ENCODE measurements at regions not wholly inside any gene's neighbourhood (a gene's known extent, or its start where the extent isn't known, plus 50 kb on each side); places are given as distances from the start of the nearest gene placed in this dataset.
"Not testable (repeated sequence)": the region's sequence is repeated elsewhere in the genome, so short reads cannot be mapped to it uniquely, and the experiment has no call there.

GRCh38 chr16:62794724-62795123 is 758.5 kb upstream of the CDH8 start:
- H2AFZ ChIP-seq (ENCODE audit: low read length, unreplicated experiment): no peak overlapping the region
- H3K27ac ChIP-seq (ENCODE audit: low read depth, low read length): no peak overlapping the region
- H3K4me3 ChIP-seq (ENCODE audit: low read depth, low read length): no peak overlapping the region
- no peaks in the 10 kb centered on the region for H3K4me1 ChIP-seq (ENCODE audit: control insufficient read depth, insufficient read depth, low read length, unreplicated experiment)
- no peaks in the 10 kb centered on the region for H3K36me3 ChIP-seq (ENCODE audit: insufficient read depth, low read length)
- H3K79me2 ChIP-seq (ENCODE audit: control insufficient read depth, insufficient read depth, low read length, unreplicated experiment): no peaks in the 10 kb centered on the region
- H3K27me3 ChIP-seq (ENCODE audit: insufficient read depth, low read length): no peaks in the 10 kb centered on the region

- H2AFZ ChIP-seq (ENCODE audit: low read length, unreplicated experiment); H3K4me3 ChIP-seq (ENCODE audit: low read depth, low read length); H3K79me2 ChIP-seq (ENCODE audit: control insufficient read depth, insufficient read depth, low read length, unreplicated experiment); H3K27me3 ChIP-seq (ENCODE audit: insufficient read depth, low read length); H3K4me1 ChIP-seq (ENCODE audit: control insufficient read depth, insufficient read depth, low read length, unreplicated experiment); H3K27ac ChIP-seq (ENCODE audit: low read depth, low read length); H3K36me3 ChIP-seq (ENCODE audit: insufficient read depth, low read length): not testable (repeated sequence)
Measured at GRCh38 chr16:62780081-62780480, 743.8 kb upstream of the CDH8 start.

GRCh38 chr16:62764572-62764971 is 728.3 kb upstream of the CDH8 start:
- H3K4me1 ChIP-seq (ENCODE audit: control insufficient read depth, insufficient read depth, low read length, unreplicated experiment): no peaks in the 10 kb centered on the region
- H3K79me2 ChIP-seq (ENCODE audit: control insufficient read depth, insufficient read depth, low read length, unreplicated experiment): no peaks in the 10 kb centered on the region
- no peak overlapping the region for H3K27ac ChIP-seq (ENCODE audit: low read depth, low read length)
- H2AFZ ChIP-seq (ENCODE audit: low read length, unreplicated experiment): no peak overlapping the region
- H3K36me3 ChIP-seq (ENCODE audit: insufficient read depth, low read length): no peaks in the 10 kb centered on the region
- no peak overlapping the region for H3K4me3 ChIP-seq (ENCODE audit: low read depth, low read length)
- no peaks in the 10 kb centered on the region for H3K27me3 ChIP-seq (ENCODE audit: insufficient read depth, low read length)

- Histone ChIP-seq H2AFZ (ENCODE audit: low read length, unreplicated experiment) (no peak overlapping the region), H3K4me3 (ENCODE audit: low read depth, low read length) (no peak overlapping the region), H3K27me3 (ENCODE audit: insufficient read depth, low read length) (no peaks in the 10 kb centered on the region), H3K36me3 (ENCODE audit: insufficient read depth, low read length) (no peaks in the 10 kb centered on the region), H3K27ac (ENCODE audit: low read depth, low read length) (no peak overlapping the region), H3K4me1 (ENCODE audit: control insufficient read depth, insufficient read depth, low read length, unreplicated experiment) (no peaks in the 10 kb centered on the region), H3K79me2 (ENCODE audit: control insufficient read depth, insufficient read depth, low read length, unreplicated experiment) (no peaks in the 10 kb centered on the region)
Measured at GRCh38 chr16:62760398-62760797, 724.2 kb upstream of the CDH8 start.

- Histone ChIP-seq H3K4me3 (ENCODE audit: low read depth, low read length) (no peak overlapping the region), H3K27me3 (ENCODE audit: insufficient read depth, low read length) (no peaks in the 10 kb centered on the region), H3K36me3 (ENCODE audit: insufficient read depth, low read length) (no peaks in the 10 kb centered on the region), H3K79me2 (ENCODE audit: control insufficient read depth, insufficient read depth, low read length, unreplicated experiment) (no peaks in the 10 kb centered on the region), H3K27ac (ENCODE audit: low read depth, low read length) (no peak overlapping the region), H3K4me1 (ENCODE audit: control insufficient read depth, insufficient read depth, low read length, unreplicated experiment) (no peaks in the 10 kb centered on the region), H2AFZ (ENCODE audit: low read length, unreplicated experiment) (no peak overlapping the region)
Measured at GRCh38 chr16:62755938-62756337, 719.7 kb upstream of the CDH8 start.

GRCh38 chr16:62752854-62753253 is 716.6 kb upstream of the CDH8 start:
- Histone ChIP-seq H3K36me3 (ENCODE audit: insufficient read depth, low read length) (no peaks in the 10 kb centered on the region), H3K4me1 (ENCODE audit: control insufficient read depth, insufficient read depth, low read length, unreplicated experiment) (no peaks in the 10 kb centered on the region), H3K27me3 (ENCODE audit: insufficient read depth, low read length) (no peaks in the 10 kb centered on the region), H3K4me3 (ENCODE audit: low read depth, low read length) (no peak overlapping the region), H2AFZ (ENCODE audit: low read length, unreplicated experiment) (no peak overlapping the region), H3K79me2 (ENCODE audit: control insufficient read depth, insufficient read depth, low read length, unreplicated experiment) (no peaks in the 10 kb centered on the region), H3K27ac (ENCODE audit: low read depth, low read length) (no peak overlapping the region)

GRCh38 chr16:62751218-62751617 is 715.0 kb upstream of the CDH8 start:
- Histone ChIP-seq H3K4me1 (ENCODE audit: control insufficient read depth, insufficient read depth, low read length, unreplicated experiment) (no peaks in the 10 kb centered on the region), H3K4me3 (ENCODE audit: low read depth, low read length) (no peak overlapping the region), H3K36me3 (ENCODE audit: insufficient read depth, low read length) (no peaks in the 10 kb centered on the region), H3K79me2 (ENCODE audit: control insufficient read depth, insufficient read depth, low read length, unreplicated experiment) (no peaks in the 10 kb centered on the region), H3K27ac (ENCODE audit: low read depth, low read length) (no peak overlapping the region), H2AFZ (ENCODE audit: low read length, unreplicated experiment) (no peak overlapping the region), H3K27me3 (ENCODE audit: insufficient read depth, low read length) (no peaks in the 10 kb centered on the region)

- H3K27ac ChIP-seq (ENCODE audit: low read depth, low read length): no peak overlapping the region
- H3K79me2 ChIP-seq (ENCODE audit: control insufficient read depth, insufficient read depth, low read length, unreplicated experiment): no peaks in the 10 kb centered on the region
- no peaks in the 10 kb centered on the region for H3K4me1 ChIP-seq (ENCODE audit: control insufficient read depth, insufficient read depth, low read length, unreplicated experiment)
- H3K4me3 ChIP-seq (ENCODE audit: low read depth, low read length): no peak overlapping the region
- H2AFZ ChIP-seq (ENCODE audit: low read length, unreplicated experiment): no peak overlapping the region
- H3K36me3 ChIP-seq (ENCODE audit: insufficient read depth, low read length): no peaks in the 10 kb centered on the region
- no peaks in the 10 kb centered on the region for H3K27me3 ChIP-seq (ENCODE audit: insufficient read depth, low read length)
Measured at GRCh38 chr16:62741692-62742091, 705.5 kb upstream of the CDH8 start.

GRCh38 chr16:62738666-62739460 is 702.6 kb upstream of the CDH8 start:
- H3K36me3 ChIP-seq (ENCODE audit: insufficient read depth, low read length): no peaks in the 10 kb centered on the region
- no peak overlapping the region for H3K4me3 ChIP-seq (ENCODE audit: low read depth, low read length)
- no peak overlapping the region for H3K27ac ChIP-seq (ENCODE audit: low read depth, low read length)
- no peaks in the 10 kb centered on the region for H3K79me2 ChIP-seq (ENCODE audit: control insufficient read depth, insufficient read depth, low read length, unreplicated experiment)
- no peak overlapping the region for H2AFZ ChIP-seq (ENCODE audit: low read length, unreplicated experiment)
- H3K4me1 ChIP-seq (ENCODE audit: control insufficient read depth, insufficient read depth, low read length, unreplicated experiment): no peaks in the 10 kb centered on the region
- no peaks in the 10 kb centered on the region for H3K27me3 ChIP-seq (ENCODE audit: insufficient read depth, low read length)

- H3K27ac ChIP-seq (ENCODE audit: low read depth, low read length): no peak overlapping the region
- no peaks in the 10 kb centered on the region for H3K36me3 ChIP-seq (ENCODE audit: insufficient read depth, low read length)
- H3K4me3 ChIP-seq (ENCODE audit: low read depth, low read length): no peak overlapping the region
- no peaks in the 10 kb centered on the region for H3K27me3 ChIP-seq (ENCODE audit: insufficient read depth, low read length)
- no peaks in the 10 kb centered on the region for H3K79me2 ChIP-seq (ENCODE audit: control insufficient read depth, insufficient read depth, low read length, unreplicated experiment)
- no peaks in the 10 kb centered on the region for H3K4me1 ChIP-seq (ENCODE audit: control insufficient read depth, insufficient read depth, low read length, unreplicated experiment)
- no peak overlapping the region for H2AFZ ChIP-seq (ENCODE audit: low read length, unreplicated experiment)
Measured at GRCh38 chr16:62732092-62732491, 695.9 kb upstream of the CDH8 start.

GRCh38 chr16:62724670-62725269 is 688.5 kb upstream of the CDH8 start:
- not testable (repeated sequence) for H3K27ac ChIP-seq (ENCODE audit: low read depth, low read length); H3K4me1 ChIP-seq (ENCODE audit: control insufficient read depth, insufficient read depth, low read length, unreplicated experiment); H2AFZ ChIP-seq (ENCODE audit: low read length, unreplicated experiment); H3K79me2 ChIP-seq (ENCODE audit: control insufficient read depth, insufficient read depth, low read length, unreplicated experiment); H3K27me3 ChIP-seq (ENCODE audit: insufficient read depth, low read length); H3K36me3 ChIP-seq (ENCODE audit: insufficient read depth, low read length); H3K4me3 ChIP-seq (ENCODE audit: low read depth, low read length)

Data from ACC112 (cell line).